Natural killer cell (primary cell): ENCODE measurements at regions not wholly inside any gene's neighbourhood (a gene's known extent, or its start where the extent isn't known, plus 50 kb on each side); places are given as distances from the start of the nearest gene placed in this dataset.

ENCODE experiments used
- ATAC-seq, 3 donors: fragments of 150-1000 bp in 2 of 3; fragments of 200-7000 bp in 1 of 3; cut with Tn5 transposase; 1 replicate in 1 of 3; 2 replicates in 2 of 3; pipeline ENCODE4 v1.10.0; 2021; ENCODE audit warnings: mild to moderate bottlenecking in 2 of 3, moderate library complexity in 2 of 3
- DNase-seq, 2 donors: peaks; one replicate each; pipeline versions ENCODE4 v3.0.0 to v3.0.0-alpha.2; 2013 to 2021; ENCODE audit warnings: mixed read lengths in 1 of 2
- H3K27ac ChIP-seq: one replicate; pipeline ENCODE4 v1.5.1; 2013; ENCODE audit warnings: mild to moderate bottlenecking, low read length
- H3K27me3 ChIP-seq: one replicate; pipeline ENCODE4 v1.6.1; 2013; ENCODE audit warnings: low read length; ENCODE audit not compliant: control insufficient read depth, insufficient read depth
- H3K36me3 ChIP-seq: one replicate; pipeline ENCODE4 v1.6.1; 2013; ENCODE audit warnings: low read length; ENCODE audit not compliant: control insufficient read depth, insufficient read depth
- H3K4me1 ChIP-seq: one replicate; pipeline ENCODE4 v1.6.1; 2013; ENCODE audit warnings: low read length; ENCODE audit not compliant: control insufficient read depth, insufficient read depth
- H3K4me3 ChIP-seq: one replicate; pipeline ENCODE4 v1.5.1; 2013; ENCODE audit warnings: low read length
- H3K9me3 ChIP-seq: one replicate; pipeline ENCODE4 v1.6.1; 2013; ENCODE audit warnings: low read length; ENCODE audit not compliant: control insufficient read depth, insufficient read depth
- H3K27ac Mint-ChIP-seq, 2 donors: one replicate each; pipeline ENCODE4 v1.8.0; 2022; ENCODE audit warnings: mild to moderate bottlenecking in 2 of 2, mixed read lengths in 2 of 2, moderate library complexity in 1 of 2
- H3K27me3 Mint-ChIP-seq, 2 donors: one replicate each; pipeline ENCODE4 v1.8.0; 2022; ENCODE audit warnings: low read depth in 2 of 2, mixed read lengths in 2 of 2
- H3K36me3 Mint-ChIP-seq: one replicate; pipeline ENCODE4 v1.8.0; 2022; ENCODE audit warnings: mixed read lengths
- H3K4me1 Mint-ChIP-seq, 2 donors: one replicate each; pipeline ENCODE4 v1.8.0; 2022; ENCODE audit warnings: mixed read lengths in 2 of 2
- H3K4me3 Mint-ChIP-seq: one replicate; pipeline ENCODE4 v1.8.0; 2022; ENCODE audit warnings: mild to moderate bottlenecking, moderate library complexity, mixed read lengths
- H3K9me3 Mint-ChIP-seq, 2 donors: one replicate each; pipeline ENCODE4 v1.8.0; 2022; ENCODE audit warnings: mixed read lengths in 2 of 2
- WGBS: methylation state at CpG from one replicate; pipeline ENCODE4 v1.1.7; 2013; ENCODE audit warnings: missing lambda C conversion rate; ENCODE audit not compliant: insufficient coverage; 5-methylcytosine and 5-hydroxymethylcytosine counted together
- intact Hi-C: fragments of 100-400 bp; cut with micrococcal nuclease; formaldehyde crosslinking; loops from one replicate; pipeline ENCODE4 v1.14.2; 2022
- TF ChIP-seq, protein P1 (sequence below): fragments of 200-600 bp; IDR thresholded peaks from one replicate; pipeline ENCODE4 v1.8.0; 2022; ENCODE audit warnings: antibody characterized with exemption

DNA sequence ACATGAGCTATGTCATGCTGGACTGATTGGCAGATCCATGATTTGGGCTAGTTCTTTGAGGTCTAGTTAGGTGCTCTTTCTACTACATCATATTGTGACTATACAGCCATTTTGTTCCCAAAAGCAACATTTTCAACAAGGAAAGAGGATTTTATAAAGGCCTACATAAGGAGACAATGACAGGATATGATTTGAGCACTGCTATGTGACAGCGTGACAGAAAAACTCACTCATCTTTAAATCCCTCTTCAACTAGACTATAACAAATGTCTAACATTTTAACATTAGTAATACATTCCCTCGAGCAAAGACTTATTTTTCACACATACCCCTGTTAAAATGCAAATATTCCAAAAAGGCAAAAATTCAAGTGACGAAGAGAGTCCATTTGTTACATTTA is 209.6 kb upstream of the CHST9 start:
- no peak for ATAC-seq
- H3K4me1 Mint-ChIP-seq, result no peaks in the 10 kb centered on the region
- 90% methylated on average over 2 of the region's 3 CpGs for WGBS

DNA sequence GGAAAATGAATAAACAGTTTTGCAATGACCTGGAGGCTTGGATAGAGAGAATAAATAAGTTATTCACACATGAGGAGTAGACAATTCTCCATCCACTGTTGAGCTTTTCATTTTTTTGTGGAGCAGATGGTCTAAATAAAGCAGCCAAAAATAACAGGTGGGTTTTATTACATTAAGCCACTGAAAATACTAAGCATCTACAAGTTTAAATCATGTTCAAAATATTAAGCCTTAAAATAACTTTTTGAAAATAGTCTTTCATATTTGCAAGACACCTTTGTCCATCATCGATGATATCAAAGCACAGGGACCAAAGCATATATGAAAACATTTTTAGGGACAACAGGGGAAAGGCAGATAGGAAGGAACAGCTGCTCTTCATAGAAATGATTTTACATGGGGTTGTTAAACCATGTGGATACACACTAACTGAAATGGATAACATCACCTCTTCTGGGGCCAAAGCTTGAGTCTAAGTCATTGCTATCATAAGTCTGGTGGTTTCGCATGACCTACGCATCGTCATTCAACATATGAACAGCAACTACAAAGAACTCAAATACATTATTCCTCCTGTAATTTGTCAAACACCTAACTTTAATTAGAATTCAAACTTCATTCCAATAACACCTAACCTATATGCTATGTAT is 197.6 kb upstream of the CHST9 start:
- H3K27ac Mint-ChIP-seq, result no peak overlapping the region
- H3K27ac ChIP-seq, result no peak overlapping the region
- no peak overlapping the region for H3K4me3 Mint-ChIP-seq
- WGBS, result 98% methylated on average over 4 of the region's 4 CpGs
- TF ChIP-seq, protein P1, sequence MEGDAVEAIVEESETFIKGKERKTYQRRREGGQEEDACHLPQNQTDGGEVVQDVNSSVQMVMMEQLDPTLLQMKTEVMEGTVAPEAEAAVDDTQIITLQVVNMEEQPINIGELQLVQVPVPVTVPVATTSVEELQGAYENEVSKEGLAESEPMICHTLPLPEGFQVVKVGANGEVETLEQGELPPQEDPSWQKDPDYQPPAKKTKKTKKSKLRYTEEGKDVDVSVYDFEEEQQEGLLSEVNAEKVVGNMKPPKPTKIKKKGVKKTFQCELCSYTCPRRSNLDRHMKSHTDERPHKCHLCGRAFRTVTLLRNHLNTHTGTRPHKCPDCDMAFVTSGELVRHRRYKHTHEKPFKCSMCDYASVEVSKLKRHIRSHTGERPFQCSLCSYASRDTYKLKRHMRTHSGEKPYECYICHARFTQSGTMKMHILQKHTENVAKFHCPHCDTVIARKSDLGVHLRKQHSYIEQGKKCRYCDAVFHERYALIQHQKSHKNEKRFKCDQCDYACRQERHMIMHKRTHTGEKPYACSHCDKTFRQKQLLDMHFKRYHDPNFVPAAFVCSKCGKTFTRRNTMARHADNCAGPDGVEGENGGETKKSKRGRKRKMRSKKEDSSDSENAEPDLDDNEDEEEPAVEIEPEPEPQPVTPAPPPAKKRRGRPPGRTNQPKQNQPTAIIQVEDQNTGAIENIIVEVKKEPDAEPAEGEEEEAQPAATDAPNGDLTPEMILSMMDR, result no peak
- H3K4me3 ChIP-seq, result no peak overlapping the region
- intact Hi-C loops, result no loop called here
- ATAC-seq, result no peak
- no peaks in the 10 kb centered on the region for H3K9me3 ChIP-seq
- H3K27me3 ChIP-seq, result no peaks in the 10 kb centered on the region
- no peaks in the 10 kb centered on the region for H3K36me3 Mint-ChIP-seq
- DNase-seq, result no peak
- H3K4me1 Mint-ChIP-seq, result no peaks in the 10 kb centered on the region
- no peaks in the 10 kb centered on the region for H3K36me3 ChIP-seq
- no peaks in the 10 kb centered on the region for H3K4me1 ChIP-seq
- H3K9me3 Mint-ChIP-seq, result peaks cover 12 to 14% of the 10 kb centered on the region in 2 donors
- H3K27me3 Mint-ChIP-seq, result no peaks in the 10 kb centered on the region

More for the DNA sequence above, 209.6 kb upstream of the CHST9 start:
- intact Hi-C loops, result no loop called here
- no peaks in the 10 kb centered on the region for H3K9me3 ChIP-seq
- H3K36me3 ChIP-seq, result no peaks in the 10 kb centered on the region
- no peak overlapping the region for H3K4me3 ChIP-seq
- Mint-ChIP-seq H3K27ac (no peak overlapping the region), H3K27me3 (no peaks in the 10 kb centered on the region), H3K4me3 (no peak overlapping the region), H3K9me3 (peaks cover 9 to 10% of the 10 kb centered on the region in 2 donors), H3K36me3 (no peaks in the 10 kb centered on the region)
- DNase-seq, result no peak
- TF ChIP-seq, protein P1, result no peak
- H3K4me1 ChIP-seq, result no peaks in the 10 kb centered on the region
- H3K27me3 ChIP-seq, result no peaks in the 10 kb centered on the region
- no peak overlapping the region for H3K27ac ChIP-seq

DNA sequence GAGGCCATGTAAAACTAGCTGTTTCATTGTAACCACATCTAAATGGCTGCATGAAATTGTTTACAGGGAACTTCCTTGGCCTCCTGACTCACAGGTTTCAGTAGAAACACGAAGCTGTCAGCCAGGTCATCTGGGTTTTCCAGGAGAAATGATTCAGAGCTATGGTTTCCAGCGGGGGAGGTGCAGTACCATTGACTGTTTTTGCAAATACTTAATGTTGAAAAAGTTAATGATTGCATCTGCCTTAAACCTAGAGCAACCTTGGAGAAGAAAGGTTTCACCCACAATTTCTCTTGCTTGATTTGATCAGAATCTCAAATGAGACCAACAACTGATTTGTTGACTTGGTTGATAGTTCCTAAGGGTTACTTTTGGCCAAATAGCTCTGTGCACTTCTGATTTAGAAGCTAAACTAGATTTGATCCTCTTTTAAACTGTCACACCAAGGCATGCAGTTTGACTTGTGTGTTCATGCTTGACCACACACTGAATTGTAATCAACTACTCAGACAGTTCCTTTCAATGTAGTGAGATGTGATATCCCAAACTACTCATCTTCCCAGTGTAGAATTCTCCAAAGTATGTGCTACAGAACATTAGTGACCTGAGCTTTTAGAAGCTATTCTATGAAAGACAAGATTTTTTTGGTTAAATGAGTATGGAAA is 193.5 kb upstream of the CHST9 start:
- no peaks in the 10 kb centered on the region for H3K27me3 Mint-ChIP-seq
- H3K27ac ChIP-seq, result no peak overlapping the region
- no peak overlapping the region for H3K4me3 Mint-ChIP-seq
- DNase-seq (no peak), ATAC-seq (no peak)
- 41% methylated on average over 2 of the region's 2 CpGs for WGBS
- H3K36me3 Mint-ChIP-seq, result no peaks in the 10 kb centered on the region
- H3K9me3 ChIP-seq, result no peaks in the 10 kb centered on the region
- H3K9me3 Mint-ChIP-seq, result peaks cover 9 to 10% of the 10 kb centered on the region in 2 donors
- intact Hi-C loops, result no loop called here
- no peaks in the 10 kb centered on the region for H3K36me3 ChIP-seq
- H3K4me3 ChIP-seq, result no peak overlapping the region
- no peaks in the 10 kb centered on the region for H3K27me3 ChIP-seq
- TF ChIP-seq, protein P1, result no peak
- H3K27ac Mint-ChIP-seq, result no peak overlapping the region
- H3K4me1 ChIP-seq, result no peaks in the 10 kb centered on the region
- H3K4me1 Mint-ChIP-seq, result no peaks in the 10 kb centered on the region

DNA sequence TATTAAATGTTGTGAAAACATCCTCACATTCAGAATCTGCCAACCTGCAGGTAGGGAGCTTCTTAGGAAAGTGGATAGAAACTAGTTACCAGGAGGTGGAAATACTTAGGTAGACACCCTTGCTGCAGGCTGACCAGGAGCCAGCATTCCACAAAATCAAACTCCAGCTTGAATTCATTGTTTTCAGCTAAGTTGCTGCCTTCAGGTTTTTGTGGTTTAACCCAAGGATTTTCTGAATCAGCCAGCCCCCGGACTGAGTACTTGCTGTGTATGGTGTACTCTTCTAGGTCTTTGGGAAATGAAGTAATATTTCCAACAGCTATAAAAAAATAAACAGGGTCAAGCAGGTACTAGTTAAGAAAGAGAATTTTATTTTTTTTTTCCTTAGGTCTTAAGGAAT is 192.1 kb upstream of the CHST9 start:
- WGBS, result 33% methylated on average over 1 of the region's 1 CpG
- no peak overlapping the region for H3K4me3 ChIP-seq
- TF ChIP-seq, protein P1, result no peak
- DNase-seq, result no peak
- no peaks in the 10 kb centered on the region for H3K9me3 ChIP-seq
- H3K27me3 ChIP-seq, result no peaks in the 10 kb centered on the region
- H3K4me1 ChIP-seq, result no peaks in the 10 kb centered on the region
- no peaks in the 10 kb centered on the region for H3K4me1 Mint-ChIP-seq
- no peaks in the 10 kb centered on the region for H3K36me3 Mint-ChIP-seq
- no peak for ATAC-seq
- H3K27ac Mint-ChIP-seq, result no peak overlapping the region
- intact Hi-C loops, result no loop called here
- H3K4me3 Mint-ChIP-seq, result no peak overlapping the region
- no peak overlapping the region for H3K27ac ChIP-seq
- peaks cover 9 to 13% of the 10 kb centered on the region in 2 donors for H3K9me3 Mint-ChIP-seq
- no peaks in the 10 kb centered on the region for H3K27me3 Mint-ChIP-seq
- H3K36me3 ChIP-seq, result no peaks in the 10 kb centered on the region
